H1 (cell line): ENCODE measurements at regions not wholly inside any gene's neighbourhood (a gene's known extent, or its start where the extent isn't known, plus 50 kb on each side); places are given as distances from the start of the nearest gene placed in this dataset.

Experiments used
- CTCF ChIA-PET: fragments of 300-600 bp; sonication (Branson Sonifier 250); formaldehyde crosslinking; loops from one replicate; lab custom pipeline; 2021; ENCODE audit not compliant: partially characterized antibody; lab: Charles Lee
- POLR2A ChIA-PET: fragments of 300-600 bp; sonication (Branson Sonifier 250); formaldehyde crosslinking; loops from one replicate; lab custom pipeline; 2021; ENCODE audit warnings: inconsistent platforms; ENCODE audit not compliant: partially characterized antibody; lab: Charles Lee
- DNase-seq, 2 experiments: peaks; one replicate each; pipeline versions ENCODE4 v3.0.0 to v3.0.0-alpha.2; 2010 to 2022; ENCODE audit warnings: low spot score in 2 of 2, low read depth in 1 of 2, mixed read lengths in 1 of 2
- FAIRE-seq: peaks from 2 replicates; lab custom pipeline; 2011; peaks lifted over from hg19 to GRCh38; lab: Jason Lieb, UNC
- H2AFZ ChIP-seq: 2 replicates; pipeline ENCODE4 v1.8.1; 2012; ENCODE audit warnings: low read length, inconsistent platforms
- H2AK5ac ChIP-seq: 2 replicates; pipeline ENCODE4 v1.6.1; 2013; ENCODE audit warnings: low read depth, low read length
- H2BK120ac ChIP-seq: replicated peaks from 2 replicates; pipeline ENCODE3; 2013; ENCODE audit warnings: low read depth, low read length, inconsistent platforms
- H2BK12ac ChIP-seq: 2 replicates; pipeline ENCODE4 v1.6.1; 2013; ENCODE audit warnings: low read depth, low read length
- H2BK15ac ChIP-seq: 2 replicates; pipeline ENCODE4 v1.6.1; 2013; ENCODE audit warnings: low read length
- H2BK20ac ChIP-seq: 2 replicates; pipeline ENCODE4 v1.6.1; 2013; ENCODE audit warnings: low read length
- H2BK5ac ChIP-seq: 2 replicates; pipeline ENCODE4 v1.6.1; 2013; ENCODE audit warnings: low read depth, low read length
- H3K14ac ChIP-seq: 2 replicates; pipeline ENCODE4 v1.6.1; 2013; ENCODE audit warnings: inconsistent platforms; ENCODE audit not compliant: insufficient read length
- H3K18ac ChIP-seq: 2 replicates; pipeline ENCODE4 v1.6.1; 2013; ENCODE audit warnings: low read length; ENCODE audit errors: extremely low read depth
- H3K23ac ChIP-seq: 2 replicates; pipeline ENCODE4 v1.6.1; 2013; ENCODE audit warnings: inconsistent platforms; ENCODE audit not compliant: insufficient read length
- H3K23me2 ChIP-seq: 2 replicates; pipeline ENCODE4 v1.6.1; 2013; ENCODE audit warnings: low read depth, low read length
- H3K27ac ChIP-seq: 2 replicates; pipeline ENCODE4 v1.6.1; 2011; ENCODE audit warnings: low read depth, low read length, inconsistent platforms
- H3K27me3 ChIP-seq, 4 experiments: replicated peaks in 1 of 4; 1 replicate in 1 of 4; 2 replicates in 3 of 4; pipeline versions ENCODE4 v1.6.1 to v1.8.1; 2011 to 2013; ENCODE audit warnings: low read length in 3 of 4, mild to moderate bottlenecking in 3 of 4, inconsistent platforms in 2 of 4, mixed read lengths in 2 of 4, moderate library complexity in 1 of 4; ENCODE audit not compliant: control insufficient read depth in 3 of 4, insufficient read depth in 3 of 4; ENCODE audit errors: extremely low read depth in 1 of 4
- H3K36me3 ChIP-seq, 4 experiments: 2 replicates each; pipeline versions ENCODE4 v1.6.1 to v1.8.1; 2011 to 2013; ENCODE audit warnings: mild to moderate bottlenecking in 4 of 4, low read length in 3 of 4, moderate library complexity in 2 of 4, control low read depth in 1 of 4, inconsistent platforms in 1 of 4; ENCODE audit not compliant: insufficient read depth in 4 of 4, control insufficient read depth in 2 of 4
- H3K4ac ChIP-seq: replicated peaks from 2 replicates; pipeline ENCODE3; 2013; ENCODE audit warnings: low read length, low read depth, mixed read lengths, inconsistent platforms; ENCODE audit not compliant: insufficient read length
- H3K4me1 ChIP-seq, 4 experiments: replicated peaks in 1 of 4; 1 replicate in 1 of 4; 2 replicates in 3 of 4; pipeline versions ENCODE4 v1.6.1 to v1.8.1; 2011 to 2013; ENCODE audit warnings: low read length in 3 of 4, inconsistent platforms in 2 of 4, mixed read lengths in 1 of 4; ENCODE audit not compliant: insufficient read depth in 4 of 4, control insufficient read depth in 3 of 4
- H3K4me2 ChIP-seq, 2 experiments: 2 replicates each; pipeline versions ENCODE4 v1.6.1 to v1.8.1; 2011 to 2013; ENCODE audit warnings: low read depth in 2 of 2, low read length in 2 of 2, control low read depth in 1 of 2, inconsistent platforms in 1 of 2, mild to moderate bottlenecking in 1 of 2; ENCODE audit not compliant: insufficient read depth in 1 of 2
- H3K4me3 ChIP-seq, 4 experiments: fragments of 200-600, 300-600 bp in 1 of 4; sonication (generic), shearing (Covaris generic), sonication (Bioruptor Twin) in 1 of 4; 2 replicates each; pipeline versions ENCODE4 v1.5.1 to v1.8.1; 2011 to 2016; ENCODE audit warnings: low read length in 4 of 4, low read depth in 3 of 4, control low read depth in 2 of 4, inconsistent platforms in 2 of 4, mild to moderate bottlenecking in 2 of 4, mixed read lengths in 1 of 4, moderate library complexity in 1 of 4; ENCODE audit not compliant: insufficient read depth in 2 of 4; ENCODE audit errors: extremely low read depth in 1 of 4
- H3K56ac ChIP-seq: replicated peaks from 2 replicates; pipeline ENCODE3; 2013; ENCODE audit warnings: low read depth, mild to moderate bottlenecking, mixed read lengths, low read length, inconsistent platforms; ENCODE audit not compliant: insufficient read length
- H3K79me1 ChIP-seq: 2 replicates; pipeline ENCODE4 v1.6.1; 2013; ENCODE audit warnings: low read depth, low read length, control low read depth
- H3K79me2 ChIP-seq, 2 experiments: 2 replicates each; pipeline versions ENCODE4 v1.6.1 to v1.8.1; 2012 to 2013; ENCODE audit warnings: low read length in 2 of 2, mild to moderate bottlenecking in 2 of 2, inconsistent platforms in 1 of 2; ENCODE audit not compliant: insufficient read depth in 2 of 2, control insufficient read depth in 1 of 2
- H3K9ac ChIP-seq, 4 experiments: replicated peaks in 1 of 4; 1 replicate in 1 of 4; 2 replicates in 3 of 4; pipeline versions ENCODE4 v1.6.1 to v1.8.1; 2011 to 2013; ENCODE audit warnings: low read depth in 3 of 4, low read length in 3 of 4, control low read depth in 2 of 4, mild to moderate bottlenecking in 2 of 4, moderate library complexity in 2 of 4, inconsistent platforms in 1 of 4; ENCODE audit errors: extremely low read depth in 1 of 4
- H3K9me3 ChIP-seq, 2 experiments: 2 replicates each; pipeline versions ENCODE4 v1.6.1 to v1.8.1; 2012 to 2013; ENCODE audit warnings: mild to moderate bottlenecking in 2 of 2, moderate library complexity in 2 of 2, control low read depth in 1 of 2, inconsistent platforms in 1 of 2, low read depth in 1 of 2, low read length in 1 of 2, mixed read lengths in 1 of 2; ENCODE audit not compliant: insufficient read depth in 2 of 2
- H4K20me1 ChIP-seq, 2 experiments: replicated peaks in 1 of 2; 2 replicates each; pipeline versions ENCODE3 to v1.8.1; 2011 to 2013; ENCODE audit warnings: inconsistent platforms in 2 of 2, low read length in 2 of 2, mild to moderate bottlenecking in 1 of 2; ENCODE audit not compliant: insufficient read depth in 2 of 2, control insufficient read depth in 1 of 2
- H4K5ac ChIP-seq: 2 replicates; pipeline ENCODE4 v1.6.1; 2013; ENCODE audit warnings: low read length, low read depth, mixed read lengths, inconsistent platforms; ENCODE audit not compliant: insufficient read length
- H4K8ac ChIP-seq: 2 replicates; pipeline ENCODE4 v1.8.0; 2013; ENCODE audit warnings: mild to moderate bottlenecking, moderate library complexity, low read length, inconsistent platforms; ENCODE audit not compliant: insufficient read depth; ENCODE audit errors: extremely low read depth
- H4K91ac ChIP-seq: replicated peaks from 2 replicates; pipeline ENCODE3; 2013; ENCODE audit warnings: low read length, mixed read lengths, inconsistent platforms; ENCODE audit not compliant: insufficient read length
- CBX5 ChIP-seq: fragments of 300-800, 300-1000 bp; sonication (generic); IDR thresholded peaks from 2 replicates; pipeline ENCODE4 v1.7.1; 2016; ENCODE audit warnings: antibody characterized with exemption, low read length, low read depth
- CHD1 ChIP-seq: IDR thresholded peaks from 2 replicates; pipeline ENCODE4 v1.6.1; 2012; ENCODE audit warnings: low read depth, low read length, improper control_type of control experiment
- CTBP2 ChIP-seq: IDR thresholded peaks from 2 replicates; pipeline ENCODE4 v1.7.0; 2011; ENCODE audit warnings: borderline replicate concordance, mild to moderate bottlenecking, moderate library complexity, mixed read lengths, low read length; ENCODE audit not compliant: insufficient read depth, insufficient read length
- CTCF ChIP-seq, 3 experiments: IDR thresholded peaks; 1 replicate in 2 of 3; 2 replicates in 1 of 3; pipeline versions ENCODE4 v1.5.1 to v1.6.1; 2011; ENCODE audit warnings: low read length in 3 of 3, mild to moderate bottlenecking in 3 of 3, inconsistent platforms in 2 of 3, low read depth in 1 of 3, moderate library complexity in 1 of 3; ENCODE audit not compliant: insufficient read depth in 1 of 3; ENCODE audit errors: control extremely low read depth in 1 of 3
- EGR1 ChIP-seq: IDR thresholded peaks from 2 replicates; pipeline ENCODE4 v1.6.1; 2011; ENCODE audit warnings: low read depth, low read length, borderline replicate concordance
- EP300 ChIP-seq, 2 experiments: IDR thresholded peaks; 1 replicate in 1 of 2; 2 replicates in 1 of 2; pipeline ENCODE4 v1.6.1; 2011 to 2012; ENCODE audit warnings: low read depth in 2 of 2, low read length in 2 of 2, mild to moderate bottlenecking in 2 of 2, borderline replicate concordance in 1 of 2, inconsistent platforms in 1 of 2, moderate library complexity in 1 of 2
- KDM1A ChIP-seq: fragments of 200-600, 300-600 bp; sonication (generic); IDR thresholded peaks from 2 replicates; pipeline ENCODE4 v1.7.1; 2016; ENCODE audit warnings: mild to moderate bottlenecking, low read length, borderline replicate concordance
- MAFK ChIP-seq: IDR thresholded peaks from 2 replicates; pipeline ENCODE4 v1.6.1; 2012; ENCODE audit warnings: low read depth, mild to moderate bottlenecking, improper control_type of control experiment, low read length
- NANOG ChIP-seq: IDR thresholded peaks from 2 replicates; pipeline ENCODE4 v1.6.1; 2011; ENCODE audit warnings: low read length, low read depth, mild to moderate bottlenecking, inconsistent platforms; ENCODE audit not compliant: insufficient read depth, poor library complexity, severe bottlenecking
- SP2 ChIP-seq: IDR thresholded peaks from 2 replicates; pipeline ENCODE4 v1.6.1; 2012; ENCODE audit warnings: mild to moderate bottlenecking, low read length, inconsistent platforms
- SUZ12 ChIP-seq: fragments of 200-600 bp; sonication (generic); IDR thresholded peaks from 2 replicates; pipeline ENCODE4 v1.6.1; 2012; ENCODE audit warnings: mild to moderate bottlenecking, inconsistent platforms, low read length, moderate library complexity, mixed read lengths
- TAF1 ChIP-seq: IDR thresholded peaks from 2 replicates; pipeline ENCODE4 v1.6.1; 2011; ENCODE audit warnings: mild to moderate bottlenecking, low read depth, low read length
- WGBS, 2 experiments: shearing (Covaris generic) in 1 of 2; methylation state at CpG; one replicate each; pipeline versions ENCODE4 v1.1.6 to v1.1.7; 2013 to 2015; ENCODE audit warnings: low lambda C conversion rate in 2 of 2, mixed read lengths in 2 of 2, inconsistent platforms in 1 of 2, low coverage in 1 of 2, missing lambda C conversion rate in 1 of 2; ENCODE audit not compliant: insufficient replicate concordance in 2 of 2, insufficient coverage in 1 of 2, insufficient read length in 1 of 2; ENCODE audit errors: extremely low coverage in 1 of 2, missing lambda C conversion rate in 1 of 2; 5-methylcytosine and 5-hydroxymethylcytosine counted together

- H2BK15ac ChIP-seq, result no peak overlapping the region
- 93% methylated on average over 8 of the region's 8 CpGs; no CpG with 5 or more reads in 1 of the 2 experiments for WGBS, 2 experiments
- no peak overlapping the region for H3K27ac ChIP-seq
- H2BK12ac ChIP-seq, result no peak overlapping the region
- no peak overlapping the region for H3K14ac ChIP-seq
- H2BK20ac ChIP-seq, result no peak overlapping the region
- no peak overlapping the region for H2BK5ac ChIP-seq
- H3K4me2 ChIP-seq, result no peak overlapping the region
- no peak overlapping the region for H3K9ac ChIP-seq
- H4K8ac ChIP-seq, result no peak overlapping the region; the same call in 1 of the 2 replicates
- no peaks in the 10 kb centered on the region for H3K9me3 ChIP-seq
- no peaks in the 10 kb centered on the region for H3K36me3 ChIP-seq
- H3K23ac ChIP-seq, result no peak overlapping the region
- H2BK120ac ChIP-seq, result no peak overlapping the region
- H3K79me1 ChIP-seq, result no peaks in the 10 kb centered on the region
- no peak for FAIRE-seq
- no peak overlapping the region for H4K91ac ChIP-seq
- CTCF ChIA-PET, result interaction anchor here (1.1 to 2.3 kb wide), 2 partner anchors 8 to 105 kb away, joined by 3 to 9 read pairs; no protein-coding TSS in a partner anchor
- no peaks in the 10 kb centered on the region; a peak in 1 of 7 replicates for H3K4me1 ChIP-seq
- H3K79me2 ChIP-seq, result no peaks in the 10 kb centered on the region
- no peak overlapping the region for H2AFZ ChIP-seq
- H3K4me3 ChIP-seq, result no peak overlapping the region
- H2AK5ac ChIP-seq, result no peak overlapping the region
- no peak overlapping the region for H3K4ac ChIP-seq
- no peak overlapping the region for H3K56ac ChIP-seq
- no peak overlapping the region for H3K18ac ChIP-seq
- no peak for DNase-seq
- no peak overlapping the region for H4K5ac ChIP-seq
- POLR2A ChIA-PET, result no interaction called here
- H4K20me1 ChIP-seq, result no peaks in the 10 kb centered on the region
- H3K23me2 ChIP-seq, result no peaks in the 10 kb centered on the region
- H3K27me3 ChIP-seq, result no peaks in the 10 kb centered on the region
- no peak for TF ChIP-seq CTCF (IDR thresholded peaks at IDR 0.05; ENCODE audit: control extremely low read depth in 1 of 3, insufficient read depth in 1 of 3, low read depth in 1 of 3, low read length in 3 of 3)
- TF ChIP-seq EP300 (IDR thresholded peaks at IDR 0.05; ENCODE audit: borderline replicate concordance in 1 of 2, low read depth in 2 of 2, low read length in 2 of 2), result no peak
- TF ChIP-seq CHD1, result no peak
- TF ChIP-seq TAF1, result no peak
- TF ChIP-seq CTBP2, result no peak
- TF ChIP-seq NANOG, result no peak
- no peak for TF ChIP-seq MAFK
- TF ChIP-seq SUZ12, result no peak
- no peak for TF ChIP-seq CBX5
- TF ChIP-seq KDM1A, result no peak
- no peak for TF ChIP-seq EGR1
- no peak for TF ChIP-seq SP2
These were observed 140.6 kb upstream of the ID2 start for GRCh38 chr2:8541223-8541622.
